Activated T-helper 2 cell treated with anti-CD3 and anti-CD28 coated beads, Interferon-gamma antibody, Interleukin-2, Interleukin-4, amounts not matched to agents 10 μg/mL and 5 μg/mL and 100 μg/mL, durations not matched to agents 14 hours and 24 hours and 36 hours (primary cell): ENCODE measurements at regions not wholly inside any gene's neighbourhood (a gene's known extent, or its start where the extent isn't known, plus 50 kb on each side); places are given as distances from the start of the nearest gene placed in this dataset.

Experiments used
- DNase-seq: peaks from one replicate; pipeline ENCODE4 v3.0.0; 2021; ENCODE audit warnings: low spot score
- H3K27ac Mint-ChIP-seq: one replicate; pipeline ENCODE4 v1.8.0; 2021; ENCODE audit warnings: mixed read lengths
- H3K27me3 Mint-ChIP-seq: one replicate; pipeline ENCODE4 v1.8.0; 2021; ENCODE audit warnings: low read depth, mixed read lengths
- H3K36me3 Mint-ChIP-seq: one replicate; pipeline ENCODE4 v1.8.0; 2021; ENCODE audit warnings: low read depth, mixed read lengths
- H3K4me1 Mint-ChIP-seq: one replicate; pipeline ENCODE4 v1.8.0; 2021; ENCODE audit warnings: low read depth, mixed read lengths
- H3K4me3 Mint-ChIP-seq: one replicate; pipeline ENCODE4 v1.8.0; 2021; ENCODE audit warnings: low read depth, mild to moderate bottlenecking, moderate library complexity, mixed read lengths
- H3K9me3 Mint-ChIP-seq: one replicate; pipeline ENCODE4 v1.8.0; 2021; ENCODE audit warnings: mixed read lengths
- intact Hi-C: fragments of 100-400 bp; cut with micrococcal nuclease; formaldehyde crosslinking; loops from one replicate; pipeline ENCODE4 v1.15.1; 2023

- H3K27me3 Mint-ChIP-seq, result no peaks in the 10 kb centered on the region
- H3K4me1 Mint-ChIP-seq, result no peaks in the 10 kb centered on the region
- no peak overlapping the region for H3K27ac Mint-ChIP-seq
- no peak overlapping the region for H3K4me3 Mint-ChIP-seq
- H3K9me3 Mint-ChIP-seq, result no peaks in the 10 kb centered on the region
- no peak for DNase-seq
- H3K36me3 Mint-ChIP-seq, result no peaks in the 10 kb centered on the region
- intact Hi-C loops, result no loop called here
These were observed 860.6 kb upstream of the CELF2 start for GRCh38 chr10:10156917-10157600.

DNA sequence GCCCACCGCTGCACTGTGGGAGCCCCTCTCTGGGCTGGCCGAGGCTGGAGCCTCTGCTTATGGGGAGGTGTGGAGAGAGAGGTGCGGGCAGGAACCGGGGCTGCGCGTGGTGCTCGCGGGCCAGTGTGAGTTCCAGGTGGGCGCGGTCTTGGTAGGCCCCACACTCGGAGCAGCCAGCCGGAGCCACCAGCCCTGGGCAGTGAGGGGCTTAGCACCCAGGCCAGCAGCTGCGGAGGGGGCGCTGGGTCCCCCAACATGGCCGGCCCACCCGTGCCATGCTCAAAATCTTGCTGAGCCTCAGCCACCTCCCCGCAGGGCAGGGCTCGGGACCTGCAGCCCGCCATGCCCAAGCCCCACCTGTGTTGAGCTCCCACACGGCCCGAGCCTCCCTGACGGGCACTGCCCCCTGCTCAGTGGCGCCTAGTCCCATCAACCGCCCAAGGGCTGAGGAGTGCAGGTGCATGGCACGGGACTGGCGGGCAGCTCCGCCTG lies 856.8 kb upstream of the CELF2 start:
- H3K9me3 Mint-ChIP-seq, result no peaks in the 10 kb centered on the region
- H3K4me3 Mint-ChIP-seq, result no peak overlapping the region
- H3K27me3 Mint-ChIP-seq, result no peaks in the 10 kb centered on the region
- no peak for DNase-seq
- intact Hi-C loops, result no loop called here
- no peak overlapping the region for H3K27ac Mint-ChIP-seq
- H3K36me3 Mint-ChIP-seq, result no peaks in the 10 kb centered on the region
- H3K4me1 Mint-ChIP-seq, result no peaks in the 10 kb centered on the region

GRCh38 chr10:10164848-10165247 lies 852.8 kb upstream of the CELF2 start:
- no peak for DNase-seq
- Mint-ChIP-seq H3K4me1 (no peaks in the 10 kb centered on the region), H3K36me3 (no peaks in the 10 kb centered on the region), H3K4me3 (no peak overlapping the region), H3K9me3 (no peaks in the 10 kb centered on the region), H3K27me3 (no peaks in the 10 kb centered on the region), H3K27ac (no peak overlapping the region)
- intact Hi-C loops, result no loop called here

DNA sequence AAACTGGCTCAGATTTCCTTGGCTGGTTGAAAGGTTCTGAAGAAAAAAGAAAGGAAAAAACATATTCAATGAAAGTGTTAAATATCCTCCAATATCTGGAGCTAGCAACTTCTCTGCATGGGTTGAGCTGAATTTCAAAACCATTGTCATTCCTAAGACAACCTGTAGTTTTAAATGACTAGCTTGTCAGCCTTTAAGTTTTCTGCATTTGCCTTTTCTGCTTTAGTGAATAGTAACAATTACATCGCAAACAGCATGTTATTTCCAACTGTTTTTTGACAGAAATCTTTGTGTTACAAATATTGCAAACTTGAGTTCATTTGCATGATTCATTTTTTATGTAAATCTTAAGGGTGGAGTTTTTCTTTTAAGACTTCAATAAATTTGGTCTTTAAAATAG lies 852.3 kb upstream of the CELF2 start:
- Mint-ChIP-seq H3K27ac (no peak overlapping the region), H3K9me3 (no peaks in the 10 kb centered on the region)

GRCh38 chr10:10178476-10178875 lies 839.2 kb upstream of the CELF2 start:
- DNase-seq, result no peak
- intact Hi-C loops, result no loop called here
- Mint-ChIP-seq H3K4me3 (no peak overlapping the region), H3K27me3 (no peaks in the 10 kb centered on the region), H3K27ac (no peak overlapping the region), H3K9me3 (no peaks in the 10 kb centered on the region), H3K36me3 (no peaks in the 10 kb centered on the region), H3K4me1 (no peaks in the 10 kb centered on the region)

More for the DNA sequence above, 852.3 kb upstream of the CELF2 start:
- DNase-seq, result no peak
- H3K36me3 Mint-ChIP-seq, result no peaks in the 10 kb centered on the region
- H3K4me1 Mint-ChIP-seq, result no peaks in the 10 kb centered on the region
- intact Hi-C loops, result no loop called here
- no peaks in the 10 kb centered on the region for H3K27me3 Mint-ChIP-seq
- H3K4me3 Mint-ChIP-seq, result no peak overlapping the region

- Mint-ChIP-seq H3K27me3 (no peaks in the 10 kb centered on the region), H3K9me3 (no peaks in the 10 kb centered on the region), H3K4me1 (no peaks in the 10 kb centered on the region), H3K4me3 (no peak overlapping the region), H3K36me3 (no peaks in the 10 kb centered on the region), H3K27ac (no peak overlapping the region)
- DNase-seq, result no peak
- intact Hi-C loops, result no loop called here
These were observed 823.8 kb upstream of the CELF2 start for GRCh38 chr10:10193848-10194247.

DNA sequence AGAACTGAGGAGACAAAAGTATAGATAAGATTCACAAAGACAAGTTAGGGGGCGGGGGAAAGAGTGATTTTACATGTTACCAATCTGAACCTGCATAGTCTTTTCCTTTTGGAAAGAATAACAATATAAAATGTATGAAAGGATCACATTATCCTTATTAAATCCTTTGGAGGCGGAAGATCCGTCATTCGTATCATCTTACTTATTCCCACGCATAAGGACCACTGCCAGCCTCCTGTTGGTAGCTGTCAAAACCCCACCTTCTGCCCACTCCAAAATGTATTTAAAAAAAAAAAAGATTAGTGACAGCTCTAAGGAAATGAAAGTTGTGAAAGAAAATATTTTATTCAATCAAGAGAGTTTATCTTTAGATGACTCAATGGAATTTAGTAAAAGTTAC lies 821.0 kb upstream of the CELF2 start:
- DNase-seq, result no peak
- no peaks in the 10 kb centered on the region for H3K9me3 Mint-ChIP-seq
- no peaks in the 10 kb centered on the region for H3K36me3 Mint-ChIP-seq
- H3K4me1 Mint-ChIP-seq, result no peaks in the 10 kb centered on the region
- intact Hi-C loops, result no loop called here
- H3K27me3 Mint-ChIP-seq, result no peaks in the 10 kb centered on the region
- H3K27ac Mint-ChIP-seq, result no peak overlapping the region
- no peak overlapping the region for H3K4me3 Mint-ChIP-seq

- no peak for DNase-seq
- Mint-ChIP-seq H3K4me1 (no peaks in the 10 kb centered on the region), H3K36me3 (no peaks in the 10 kb centered on the region), H3K4me3 (no peak overlapping the region), H3K9me3 (no peaks in the 10 kb centered on the region), H3K27ac (no peak overlapping the region), H3K27me3 (no peaks in the 10 kb centered on the region)
- intact Hi-C loops, result no loop called here
These were observed 820.2 kb upstream of the CELF2 start for GRCh38 chr10:10197423-10197822.

DNA sequence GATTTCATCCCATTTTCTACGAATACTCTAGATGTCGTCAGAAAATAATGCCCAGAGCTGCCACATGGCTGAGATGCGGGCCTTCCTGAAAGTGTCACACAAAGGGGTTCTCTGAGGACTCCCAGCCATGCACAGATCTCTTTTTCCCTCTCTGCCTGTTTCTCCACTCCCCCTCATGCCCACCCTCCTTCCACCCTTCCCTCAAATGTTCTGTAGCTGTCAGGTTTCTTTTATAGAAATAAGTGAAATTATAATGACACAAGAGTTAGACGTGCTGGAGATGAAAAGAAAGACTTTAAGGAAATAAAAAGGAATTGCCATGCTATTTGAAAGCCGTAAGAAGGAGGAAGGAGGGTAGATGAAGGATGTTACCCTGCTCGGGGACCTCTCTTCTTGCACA lies 819.3 kb upstream of the CELF2 start:
- Mint-ChIP-seq H3K36me3 (no peaks in the 10 kb centered on the region), H3K4me3 (no peak overlapping the region), H3K9me3 (peaks cover 3% of the 10 kb centered on the region), H3K27me3 (no peaks in the 10 kb centered on the region), H3K27ac (no peak overlapping the region), H3K4me1 (no peaks in the 10 kb centered on the region)
- intact Hi-C loops, result no loop called here
- DNase-seq, result no peak

- H3K4me1 Mint-ChIP-seq, result no peaks in the 10 kb centered on the region
- DNase-seq, result no peak
- H3K9me3 Mint-ChIP-seq, result peaks cover 3% of the 10 kb centered on the region
- intact Hi-C loops, result no loop called here
- no peak overlapping the region for H3K27ac Mint-ChIP-seq
- H3K27me3 Mint-ChIP-seq, result no peaks in the 10 kb centered on the region
- no peaks in the 10 kb centered on the region for H3K36me3 Mint-ChIP-seq
- H3K4me3 Mint-ChIP-seq, result no peak overlapping the region
These were observed 813.3 kb upstream of the CELF2 start for GRCh38 chr10:10204415-10204814.

DNA sequence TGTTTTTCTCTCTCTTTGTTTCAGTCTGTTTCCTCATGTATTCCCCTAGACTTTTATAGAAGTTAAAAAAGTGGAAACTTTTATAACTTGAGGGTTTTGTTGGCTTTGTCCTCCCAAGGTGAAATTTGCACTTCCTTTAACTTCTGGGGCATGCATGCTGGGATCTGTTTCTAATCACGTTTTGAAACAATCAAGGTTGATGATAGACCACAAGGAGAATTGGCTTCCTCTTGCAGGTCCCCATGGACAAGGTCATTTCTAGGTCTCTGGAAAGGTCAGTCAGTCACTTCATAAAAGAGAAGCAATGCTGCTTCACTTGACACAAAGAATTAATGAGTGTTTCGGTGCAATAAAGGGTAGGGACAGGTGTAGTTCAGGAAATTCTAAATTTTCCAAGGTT lies 811.8 kb upstream of the CELF2 start:
- peaks cover 3% of the 10 kb centered on the region for H3K9me3 Mint-ChIP-seq
- no peak for DNase-seq
- H3K27ac Mint-ChIP-seq, result no peak overlapping the region
- no peak overlapping the region for H3K4me3 Mint-ChIP-seq
- intact Hi-C loops, result no loop called here
- no peaks in the 10 kb centered on the region for H3K27me3 Mint-ChIP-seq
- no peaks in the 10 kb centered on the region for H3K4me1 Mint-ChIP-seq
- no peaks in the 10 kb centered on the region for H3K36me3 Mint-ChIP-seq

DNA sequence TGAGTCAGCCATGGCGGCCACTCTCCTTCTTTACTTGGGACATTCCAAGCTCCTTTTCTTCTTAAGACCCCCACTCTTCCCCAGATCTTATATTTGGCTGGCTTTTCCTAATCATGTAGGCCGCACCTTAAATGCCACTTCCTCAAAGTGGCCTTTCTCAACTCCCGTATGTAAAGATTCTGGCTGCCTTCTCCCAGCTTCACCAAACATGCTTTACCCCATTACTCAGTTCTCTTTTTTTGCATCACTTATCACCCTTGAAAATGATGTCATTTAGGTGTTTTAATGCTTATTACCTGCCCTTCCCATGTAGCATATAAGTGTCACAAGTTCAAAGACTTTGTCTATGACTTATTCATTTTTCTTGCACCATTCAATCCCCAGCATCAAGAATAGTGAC lies 810.1 kb upstream of the CELF2 start:
- Mint-ChIP-seq H3K27me3 (no peaks in the 10 kb centered on the region), H3K27ac (no peak overlapping the region), H3K9me3 (peaks cover 3% of the 10 kb centered on the region), H3K36me3 (no peaks in the 10 kb centered on the region), H3K4me1 (no peaks in the 10 kb centered on the region), H3K4me3 (no peak overlapping the region)
- no peak for DNase-seq
- intact Hi-C loops, result no loop called here

GRCh38 chr10:10208196-10208595 lies 809.5 kb upstream of the CELF2 start:
- Mint-ChIP-seq H3K4me3 (no peak overlapping the region), H3K4me1 (no peaks in the 10 kb centered on the region), H3K27me3 (no peaks in the 10 kb centered on the region), H3K27ac (no peak overlapping the region), H3K36me3 (no peaks in the 10 kb centered on the region), H3K9me3 (no peaks in the 10 kb centered on the region)
- intact Hi-C loops, result no loop called here
- no peak for DNase-seq

DNA sequence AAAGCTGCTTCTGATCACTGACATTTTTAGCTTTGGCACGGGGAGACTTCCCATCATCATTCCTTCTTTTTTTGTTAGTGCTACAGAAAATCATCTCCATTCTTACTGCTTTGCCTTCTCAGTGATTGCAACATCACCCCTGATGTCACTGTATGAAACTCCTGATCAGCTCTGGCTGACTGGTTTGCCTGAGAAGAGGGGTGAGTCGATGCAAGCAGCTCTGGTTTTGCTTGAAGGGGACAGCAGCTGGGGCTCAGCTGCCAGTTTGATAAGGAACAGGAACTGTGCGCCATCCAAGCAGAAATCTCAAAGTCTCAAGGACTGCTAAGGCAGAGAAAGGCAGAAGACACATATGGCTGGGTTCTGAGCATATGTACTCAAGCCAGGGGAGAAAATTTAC lies 808.5 kb upstream of the CELF2 start:
- Mint-ChIP-seq H3K4me3 (no peak overlapping the region), H3K36me3 (no peaks in the 10 kb centered on the region), H3K4me1 (no peaks in the 10 kb centered on the region), H3K27ac (no peak overlapping the region), H3K9me3 (no peaks in the 10 kb centered on the region), H3K27me3 (no peaks in the 10 kb centered on the region)
- no peak for DNase-seq
- intact Hi-C loops, result no loop called here
